Esophagus muscularis mucosa (tissue), 3 donors: ENCODE measurements at regions not wholly inside any gene's neighbourhood (a gene's known extent, or its start where the extent isn't known, plus 50 kb on each side); places are given as distances from the start of the nearest gene placed in this dataset.

ENCODE experiments used
- CTCF ChIP-seq, 3 experiments: fragments of 200-600 bp in 2 of 3; fragments of 450-650 bp in 1 of 3; sonication (generic) in 2 of 3; IDR thresholded peaks; one replicate each; pipeline ENCODE4 v1.5.1; 2017 to 2019; ENCODE audit warnings: antibody characterized with exemption in 3 of 3, mild to moderate bottlenecking in 2 of 3, moderate library complexity in 1 of 3
- EP300 ChIP-seq: sonication (generic); formaldehyde crosslinking; IDR thresholded peaks from one replicate; pipeline ENCODE4 v1.6.1; 2017; ENCODE audit warnings: antibody characterized with exemption

GRCh38 chr7:50206453-50207250, 97.9 kb upstream of the IKZF1 start:
- TF ChIP-seq CTCF (IDR thresholded peaks at IDR 0.05) (no peak), EP300 (no peak)
